Activated T-helper 1 cell treated with anti-CD3 and anti-CD28 coated beads, Interleukin-12 subunit alpha, Interleukin-12 subunit beta, Interleukin-2, Interleukin-4 antibody, amounts not matched to agents 30 ng/mL and 10 ng/mL and 1 ng/mL, durations not matched to agents 14 hours and 24 hours and 36 hours (primary cell): ENCODE measurements at regions not wholly inside any gene's neighbourhood (a gene's known extent, or its start where the extent isn't known, plus 50 kb on each side); places are given as distances from the start of the nearest gene placed in this dataset.
"Not testable (repeated sequence)": the region's sequence is repeated elsewhere in the genome, so short reads cannot be mapped to it uniquely, and the experiment has no call there.

Source experiments
- DNase-seq: peaks from one replicate; pipeline ENCODE4 v3.0.0; 2021; ENCODE audit warnings: low spot score
- H3K27ac Mint-ChIP-seq: one replicate; pipeline ENCODE4 v1.8.0; 2021; ENCODE audit warnings: mild to moderate bottlenecking, mixed read lengths
- H3K27me3 Mint-ChIP-seq: one replicate; pipeline ENCODE4 v1.8.0; 2022; ENCODE audit warnings: mild to moderate bottlenecking, moderate library complexity, mixed read lengths; ENCODE audit not compliant: insufficient read depth
- H3K36me3 Mint-ChIP-seq: one replicate; pipeline ENCODE4 v1.8.0; 2021; ENCODE audit warnings: low read depth, mixed read lengths
- H3K4me1 Mint-ChIP-seq: one replicate; pipeline ENCODE4 v1.8.0; 2021; ENCODE audit warnings: low read depth, mixed read lengths
- H3K4me3 Mint-ChIP-seq: one replicate; pipeline ENCODE4 v1.8.0; 2021; ENCODE audit warnings: mild to moderate bottlenecking, moderate library complexity, mixed read lengths
- H3K9me3 Mint-ChIP-seq: one replicate; pipeline ENCODE4 v1.8.0; 2021; ENCODE audit warnings: mixed read lengths
- intact Hi-C: fragments of 100-400 bp; cut with micrococcal nuclease; formaldehyde crosslinking; loops from one replicate; pipeline ENCODE4 v1.15.1; 2024

GRCh38 chr1:106292130-106292529 lies 764.3 kb upstream of the PRMT6 start:
- Mint-ChIP-seq H3K9me3 (peaks cover 6% of the 10 kb centered on the region), H3K27ac (no peak overlapping the region), H3K27me3 (no peaks in the 10 kb centered on the region), H3K36me3 (no peaks in the 10 kb centered on the region), H3K4me3 (no peak overlapping the region), H3K4me1 (no peaks in the 10 kb centered on the region)
- intact Hi-C loops, result no loop called here
- DNase-seq, result no peak

GRCh38 chr1:106296431-106296830 lies 760.0 kb upstream of the PRMT6 start:
- H3K4me1 Mint-ChIP-seq, result no peaks in the 10 kb centered on the region
- intact Hi-C loops, result no loop called here

GRCh38 chr1:106304106-106304505 lies 752.4 kb upstream of the PRMT6 start:
- no peaks in the 10 kb centered on the region for H3K36me3 Mint-ChIP-seq
- intact Hi-C loops, result no loop called here
- peaks cover 25% of the 10 kb centered on the region for H3K9me3 Mint-ChIP-seq
- no peak overlapping the region for H3K27ac Mint-ChIP-seq
- no peaks in the 10 kb centered on the region for H3K4me1 Mint-ChIP-seq
- no peaks in the 10 kb centered on the region for H3K27me3 Mint-ChIP-seq
- H3K4me3 Mint-ChIP-seq, result no peak overlapping the region
- DNase-seq, result no peak

More at GRCh38 chr1:106296431-106296830, 760.0 kb upstream of the PRMT6 start:
- H3K27ac Mint-ChIP-seq, result no peak overlapping the region
- no peak for DNase-seq
- no peak overlapping the region for H3K4me3 Mint-ChIP-seq
- no peaks in the 10 kb centered on the region for H3K27me3 Mint-ChIP-seq
- no peaks in the 10 kb centered on the region for H3K36me3 Mint-ChIP-seq
- peaks cover 6% of the 10 kb centered on the region for H3K9me3 Mint-ChIP-seq

GRCh38 chr1:106319612-106320011 lies 736.9 kb upstream of the PRMT6 start:
- no peak for DNase-seq
- no peak overlapping the region for H3K27ac Mint-ChIP-seq
- H3K36me3 Mint-ChIP-seq, result no peaks in the 10 kb centered on the region
- H3K27me3 Mint-ChIP-seq, result no peaks in the 10 kb centered on the region
- H3K4me1 Mint-ChIP-seq, result no peaks in the 10 kb centered on the region
- H3K9me3 Mint-ChIP-seq, result peaks cover 10% of the 10 kb centered on the region
- intact Hi-C loops, result no loop called here
- H3K4me3 Mint-ChIP-seq, result no peak overlapping the region

- H3K27me3 Mint-ChIP-seq, result no peaks in the 10 kb centered on the region
- H3K4me1 Mint-ChIP-seq, result no peaks in the 10 kb centered on the region
- H3K9me3 Mint-ChIP-seq, result peaks cover 5% of the 10 kb centered on the region
- no peak overlapping the region for H3K4me3 Mint-ChIP-seq
- intact Hi-C loops, result no loop called here
- no peaks in the 10 kb centered on the region for H3K36me3 Mint-ChIP-seq
- H3K27ac Mint-ChIP-seq, result no peak overlapping the region
- DNase-seq, result no peak
Measured at GRCh38 chr1:106325600-106325999, 730.9 kb upstream of the PRMT6 start.

- Mint-ChIP-seq H3K27ac (no peak overlapping the region), H3K4me3 (no peak overlapping the region), H3K4me1 (no peaks in the 10 kb centered on the region), H3K36me3 (no peaks in the 10 kb centered on the region), H3K9me3 (peaks cover 13% of the 10 kb centered on the region), H3K27me3 (no peaks in the 10 kb centered on the region)
- no peak for DNase-seq
- intact Hi-C loops, result no loop called here
Measured at GRCh38 chr1:106344494-106344893, 712.0 kb upstream of the PRMT6 start.

- Mint-ChIP-seq H3K27ac (no peak overlapping the region), H3K9me3 (peaks cover 30% of the 10 kb centered on the region), H3K27me3 (no peaks in the 10 kb centered on the region), H3K4me3 (no peak overlapping the region), H3K36me3 (no peaks in the 10 kb centered on the region), H3K4me1 (no peaks in the 10 kb centered on the region)
- DNase-seq, result no peak
- intact Hi-C loops, result no loop called here
Measured at GRCh38 chr1:106360252-106360651, 696.2 kb upstream of the PRMT6 start.

- H3K4me3 Mint-ChIP-seq, result no peak overlapping the region
- H3K4me1 Mint-ChIP-seq, result no peaks in the 10 kb centered on the region
- H3K27ac Mint-ChIP-seq, result no peak overlapping the region
- H3K36me3 Mint-ChIP-seq, result no peaks in the 10 kb centered on the region
- no peaks in the 10 kb centered on the region for H3K27me3 Mint-ChIP-seq
- no peak for DNase-seq
- peaks cover 13% of the 10 kb centered on the region for H3K9me3 Mint-ChIP-seq
- intact Hi-C loops, result no loop called here
Measured at GRCh38 chr1:106366627-106367319, 689.7 kb upstream of the PRMT6 start.

- Mint-ChIP-seq H3K27me3 (no peaks in the 10 kb centered on the region), H3K9me3 (no peaks in the 10 kb centered on the region), H3K27ac (no peak overlapping the region), H3K36me3 (no peaks in the 10 kb centered on the region), H3K4me1 (no peaks in the 10 kb centered on the region), H3K4me3 (no peak overlapping the region)
- intact Hi-C loops, result no loop called here
- no peak for DNase-seq
Measured at GRCh38 chr1:106378261-106378660, 678.2 kb upstream of the PRMT6 start.

GRCh38 chr1:106380772-106381171 lies 675.7 kb upstream of the PRMT6 start:
- DNase-seq, result no peak
- H3K27ac Mint-ChIP-seq, result no peak overlapping the region
- intact Hi-C loops, result no loop called here
- H3K36me3 Mint-ChIP-seq, result no peaks in the 10 kb centered on the region
- no peaks in the 10 kb centered on the region for H3K27me3 Mint-ChIP-seq
- no peak overlapping the region for H3K4me3 Mint-ChIP-seq
- H3K4me1 Mint-ChIP-seq, result no peaks in the 10 kb centered on the region
- H3K9me3 Mint-ChIP-seq, result peaks cover 4% of the 10 kb centered on the region

- not testable (repeated sequence) for H3K27ac Mint-ChIP-seq, DNase-seq
Measured at GRCh38 chr1:106389160-106389559, 667.3 kb upstream of the PRMT6 start.

GRCh38 chr1:106393046-106393445 lies 663.4 kb upstream of the PRMT6 start:
- no peaks in the 10 kb centered on the region for H3K4me1 Mint-ChIP-seq
- intact Hi-C loops, result no loop called here
- H3K27me3 Mint-ChIP-seq, result no peaks in the 10 kb centered on the region
- no peak for DNase-seq
- H3K27ac Mint-ChIP-seq, result no peak overlapping the region
- H3K4me3 Mint-ChIP-seq, result no peak overlapping the region
- no peaks in the 10 kb centered on the region for H3K9me3 Mint-ChIP-seq
- no peaks in the 10 kb centered on the region for H3K36me3 Mint-ChIP-seq

More at GRCh38 chr1:106389160-106389559, 667.3 kb upstream of the PRMT6 start:
- H3K36me3 Mint-ChIP-seq, H3K4me1 Mint-ChIP-seq, H3K27me3 Mint-ChIP-seq, H3K4me3 Mint-ChIP-seq, intact Hi-C loops, H3K9me3 Mint-ChIP-seq: not testable (repeated sequence)

- DNase-seq, result no peak
- Mint-ChIP-seq H3K36me3 (no peaks in the 10 kb centered on the region), H3K27ac (no peak overlapping the region), H3K9me3 (no peaks in the 10 kb centered on the region), H3K4me3 (no peak overlapping the region), H3K4me1 (no peaks in the 10 kb centered on the region), H3K27me3 (no peaks in the 10 kb centered on the region)
- intact Hi-C loops, result no loop called here
Measured at GRCh38 chr1:106396020-106396419, 660.5 kb upstream of the PRMT6 start.

- no peaks in the 10 kb centered on the region for H3K9me3 Mint-ChIP-seq
- no peak for DNase-seq
- no peak overlapping the region for H3K27ac Mint-ChIP-seq
- no peaks in the 10 kb centered on the region for H3K36me3 Mint-ChIP-seq
- H3K27me3 Mint-ChIP-seq, result no peaks in the 10 kb centered on the region
- H3K4me1 Mint-ChIP-seq, result no peaks in the 10 kb centered on the region
- intact Hi-C loops, result no loop called here
- H3K4me3 Mint-ChIP-seq, result no peak overlapping the region
Measured at GRCh38 chr1:106398391-106398790, 658.1 kb upstream of the PRMT6 start.
